OCI-LY3 (cell line): ENCODE measurements at regions not wholly inside any gene's neighbourhood (a gene's known extent, or its start where the extent isn't known, plus 50 kb on each side); places are given as distances from the start of the nearest gene placed in this dataset.

Source experiments
- H2AFZ ChIP-seq: fragments of 200-600, 300-600 bp; shearing (Covaris generic); 2 replicates; pipeline ENCODE4 v1.6.0; 2014; ENCODE audit warnings: antibody characterized with exemption, low read depth, low read length
- H3K27ac ChIP-seq: fragments of 200-600, 300-600 bp; sonication (generic); 2 replicates; pipeline ENCODE4 v1.5.1; 2014; ENCODE audit warnings: mild to moderate bottlenecking, low read length, moderate library complexity, mixed read lengths
- H3K27me3 ChIP-seq: fragments of 200-600, 300-600 bp; sonication (generic); 2 replicates; pipeline ENCODE4 v1.6.1; 2014; ENCODE audit warnings: low read depth, low read length, mixed read lengths
- H3K36me3 ChIP-seq: fragments of 200-600, 300-600 bp; sonication (generic); replicated peaks from 2 replicates; pipeline ENCODE3; 2014; ENCODE audit warnings: low read depth, low read length, mixed read lengths
- H3K4me1 ChIP-seq: fragments of 300-600, 200-600 bp; sonication (generic); 2 replicates; pipeline ENCODE4 v1.6.1; 2014; ENCODE audit warnings: low read length, mixed read lengths
- H3K4me2 ChIP-seq: fragments of 200-600, 300-600 bp; sonication (generic); 2 replicates; pipeline ENCODE4 v1.6.1; 2014; ENCODE audit warnings: low read length, mixed read lengths
- H3K4me3 ChIP-seq: fragments of 300-600, 200-600 bp; sonication (generic); 2 replicates; pipeline ENCODE4 v1.5.1; 2014; ENCODE audit warnings: antibody characterized with exemption, mild to moderate bottlenecking, low read length, moderate library complexity
- H3K79me2 ChIP-seq: fragments of 300-600, 200-600 bp; shearing (Covaris generic); 2 replicates; pipeline ENCODE4 v1.6.1; 2014; ENCODE audit warnings: mild to moderate bottlenecking, low read length, mixed read lengths
- H3K9ac ChIP-seq: fragments of 300-600, 200-600 bp; shearing (Covaris generic); 2 replicates; pipeline ENCODE4 v1.6.0; 2014; ENCODE audit warnings: mild to moderate bottlenecking, low read length, moderate library complexity
- H3K9me3 ChIP-seq: fragments of 200-600, 300-600 bp; shearing (Covaris generic); 2 replicates; pipeline ENCODE4 v1.6.1; 2014; ENCODE audit warnings: low read length, mixed read lengths; ENCODE audit not compliant: insufficient read depth
- H4K20me1 ChIP-seq: fragments of 200-600, 300-600 bp; sonication (generic); 2 replicates; pipeline ENCODE4 v1.6.1; 2016; ENCODE audit warnings: low read length, mixed read lengths; ENCODE audit not compliant: insufficient read depth
- EZH2phosphoT487 ChIP-seq: fragments of 200-600 bp; shearing (Covaris generic); IDR thresholded peaks from 2 replicates; pipeline ENCODE4 v1.6.1; 2018; ENCODE audit warnings: antibody characterized with exemption, mixed run types, low read depth
- TF ChIP-seq, protein P1 (sequence below): fragments of 200-600, 300-600 bp; sonication (generic); IDR thresholded peaks from 2 replicates; pipeline ENCODE4 v1.5.1; 2014; ENCODE audit warnings: antibody characterized with exemption, low read length, low read depth

DNA sequence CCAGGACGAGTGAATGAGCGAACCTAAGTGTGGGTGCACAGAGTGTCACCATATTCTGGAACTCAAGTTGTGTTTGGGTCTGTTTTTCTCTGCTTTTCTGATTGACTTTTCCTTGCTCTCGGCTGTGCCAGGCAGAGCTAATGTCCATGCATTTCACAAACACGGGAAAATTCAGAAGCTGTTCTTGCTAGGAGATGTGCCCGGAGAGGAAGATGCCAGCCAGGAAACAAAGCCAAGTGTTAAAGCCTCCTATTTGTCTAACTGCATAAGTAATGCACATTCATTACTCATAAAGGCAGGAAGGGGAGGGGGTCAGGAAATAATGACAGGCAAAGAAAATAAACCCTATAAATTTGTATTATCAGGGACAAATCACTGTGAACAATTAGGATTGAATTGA is 250.4 kb upstream of the SFSWAP start:
- H3K79me2 ChIP-seq: no peaks in the 10 kb centered on the region
- no peak overlapping the region for H3K4me2 ChIP-seq
- no peak overlapping the region for H2AFZ ChIP-seq
- no peak for TF ChIP-seq EZH2phosphoT487
- TF ChIP-seq, protein P1, sequence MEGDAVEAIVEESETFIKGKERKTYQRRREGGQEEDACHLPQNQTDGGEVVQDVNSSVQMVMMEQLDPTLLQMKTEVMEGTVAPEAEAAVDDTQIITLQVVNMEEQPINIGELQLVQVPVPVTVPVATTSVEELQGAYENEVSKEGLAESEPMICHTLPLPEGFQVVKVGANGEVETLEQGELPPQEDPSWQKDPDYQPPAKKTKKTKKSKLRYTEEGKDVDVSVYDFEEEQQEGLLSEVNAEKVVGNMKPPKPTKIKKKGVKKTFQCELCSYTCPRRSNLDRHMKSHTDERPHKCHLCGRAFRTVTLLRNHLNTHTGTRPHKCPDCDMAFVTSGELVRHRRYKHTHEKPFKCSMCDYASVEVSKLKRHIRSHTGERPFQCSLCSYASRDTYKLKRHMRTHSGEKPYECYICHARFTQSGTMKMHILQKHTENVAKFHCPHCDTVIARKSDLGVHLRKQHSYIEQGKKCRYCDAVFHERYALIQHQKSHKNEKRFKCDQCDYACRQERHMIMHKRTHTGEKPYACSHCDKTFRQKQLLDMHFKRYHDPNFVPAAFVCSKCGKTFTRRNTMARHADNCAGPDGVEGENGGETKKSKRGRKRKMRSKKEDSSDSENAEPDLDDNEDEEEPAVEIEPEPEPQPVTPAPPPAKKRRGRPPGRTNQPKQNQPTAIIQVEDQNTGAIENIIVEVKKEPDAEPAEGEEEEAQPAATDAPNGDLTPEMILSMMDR: no peak
- H3K9me3 ChIP-seq: no peaks in the 10 kb centered on the region
- peaks cover 7% of the 10 kb centered on the region; the same call in 1 of the 2 replicates for H3K27me3 ChIP-seq
- 0 out of 2 replicates have a peak, but pooled peaks cover 3% of the 10 kb centered on the region for H3K4me1 ChIP-seq
- H3K27ac ChIP-seq: no peak overlapping the region
- no peak overlapping the region for H3K4me3 ChIP-seq
- no peaks in the 10 kb centered on the region for H4K20me1 ChIP-seq
- H3K9ac ChIP-seq: no peak overlapping the region
- no peaks in the 10 kb centered on the region for H3K36me3 ChIP-seq

DNA sequence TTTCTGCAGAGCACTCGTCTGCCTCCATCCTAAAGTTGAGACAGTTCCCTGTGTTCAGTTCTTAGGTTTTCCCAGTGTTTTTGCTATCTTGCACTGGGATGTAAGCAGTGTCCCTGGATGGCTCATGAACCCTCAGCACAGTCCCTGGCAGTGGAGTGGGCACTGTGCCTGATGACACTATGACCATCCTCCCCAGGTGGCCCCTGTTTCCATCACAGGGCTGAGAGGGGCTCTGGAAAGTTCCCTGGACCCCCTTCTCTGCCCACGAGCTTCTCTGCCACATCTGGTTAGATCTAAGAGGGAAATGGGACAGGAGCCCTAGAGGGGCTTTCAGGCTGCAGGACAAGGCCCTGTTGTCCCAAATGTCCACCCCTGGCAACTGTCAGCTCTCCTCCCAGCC is 249.8 kb upstream of the SFSWAP start:
- peaks cover 7% of the 10 kb centered on the region; the same call in 1 of the 2 replicates for H3K27me3 ChIP-seq
- H3K36me3 ChIP-seq: no peaks in the 10 kb centered on the region
- TF ChIP-seq, protein P1: no peak
- TF ChIP-seq EZH2phosphoT487: no peak
- no peak overlapping the region for H3K27ac ChIP-seq
- no peak overlapping the region for H2AFZ ChIP-seq
- no peak overlapping the region for H3K9ac ChIP-seq
- no peak overlapping the region for H3K4me3 ChIP-seq
- H3K9me3 ChIP-seq: no peaks in the 10 kb centered on the region
- H3K79me2 ChIP-seq: no peaks in the 10 kb centered on the region
- H3K4me2 ChIP-seq: no peak overlapping the region
- 0 out of 2 replicates have a peak, but pooled peaks cover 3% of the 10 kb centered on the region for H3K4me1 ChIP-seq
- no peaks in the 10 kb centered on the region for H4K20me1 ChIP-seq

DNA sequence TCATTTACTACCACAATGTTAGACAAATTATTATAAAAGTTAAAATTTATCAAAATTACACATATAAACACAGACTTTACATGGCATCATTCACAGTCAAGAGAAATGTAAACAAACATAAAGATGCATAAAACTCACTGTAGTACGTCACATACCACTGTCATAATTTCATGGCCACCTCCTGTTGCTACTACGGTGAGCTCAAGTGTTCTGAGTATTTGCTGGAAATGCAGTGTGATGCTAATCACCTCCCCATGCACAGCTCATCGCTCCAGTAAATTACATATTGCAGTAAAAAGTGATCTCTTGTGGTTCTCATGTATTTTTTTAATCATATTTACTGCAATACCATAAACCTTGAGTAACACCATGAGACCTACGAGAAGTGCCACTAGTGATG is 247.7 kb upstream of the SFSWAP start:
- Histone ChIP-seq H3K27ac (no peak overlapping the region), H3K79me2 (no peaks in the 10 kb centered on the region), H3K36me3 (no peaks in the 10 kb centered on the region), H3K4me2 (no peak overlapping the region), H3K4me1 (0 out of 2 replicates have a peak, but pooled peaks cover 3% of the 10 kb centered on the region), H4K20me1 (no peaks in the 10 kb centered on the region), H3K9me3 (no peaks in the 10 kb centered on the region), H2AFZ (no peak overlapping the region), H3K4me3 (no peak overlapping the region), H3K27me3 (peaks cover 7% of the 10 kb centered on the region; the same call in 1 of the 2 replicates), H3K9ac (no peak overlapping the region)
- no peak for TF ChIP-seq EZH2phosphoT487
- TF ChIP-seq, protein P1: no peak

DNA sequence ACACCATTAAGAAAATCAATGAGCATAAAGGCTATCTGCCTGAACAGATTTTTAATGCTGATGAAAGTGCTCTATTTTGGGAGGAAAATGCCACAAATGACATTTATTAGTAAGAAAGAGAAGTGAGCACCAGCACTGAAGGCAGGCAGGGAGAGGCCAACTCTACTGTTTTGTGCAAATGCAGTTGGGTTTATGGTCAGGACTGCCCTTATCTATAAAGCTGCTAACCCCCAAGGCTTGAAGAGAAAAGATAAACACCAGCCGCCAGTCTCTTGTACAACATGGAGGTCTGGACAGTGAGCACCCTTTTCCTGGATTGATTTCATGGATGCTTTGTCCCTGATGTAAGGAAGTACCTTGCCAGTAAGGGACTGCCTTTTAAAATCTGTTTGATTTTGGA is 246.8 kb upstream of the SFSWAP start:
- no peak overlapping the region for H3K27ac ChIP-seq
- 0 out of 2 replicates have a peak, but pooled peaks cover 3% of the 10 kb centered on the region for H3K4me1 ChIP-seq
- H3K4me3 ChIP-seq: no peak overlapping the region
- no peak overlapping the region for H3K4me2 ChIP-seq
- no peaks in the 10 kb centered on the region for H3K9me3 ChIP-seq
- H3K79me2 ChIP-seq: no peaks in the 10 kb centered on the region
- H3K9ac ChIP-seq: no peak overlapping the region
- no peak for TF ChIP-seq EZH2phosphoT487
- TF ChIP-seq, protein P1: no peak
- H4K20me1 ChIP-seq: no peaks in the 10 kb centered on the region
- peaks cover 7% of the 10 kb centered on the region; the same call in 1 of the 2 replicates for H3K27me3 ChIP-seq
- no peak overlapping the region for H2AFZ ChIP-seq
- H3K36me3 ChIP-seq: no peaks in the 10 kb centered on the region
